ENCODE measurements at regions not wholly inside any gene's neighbourhood (a gene's known extent, or its start where the extent isn't known, plus 50 kb on each side); places are given as distances from the start of the nearest gene placed in this dataset.

DNA sequence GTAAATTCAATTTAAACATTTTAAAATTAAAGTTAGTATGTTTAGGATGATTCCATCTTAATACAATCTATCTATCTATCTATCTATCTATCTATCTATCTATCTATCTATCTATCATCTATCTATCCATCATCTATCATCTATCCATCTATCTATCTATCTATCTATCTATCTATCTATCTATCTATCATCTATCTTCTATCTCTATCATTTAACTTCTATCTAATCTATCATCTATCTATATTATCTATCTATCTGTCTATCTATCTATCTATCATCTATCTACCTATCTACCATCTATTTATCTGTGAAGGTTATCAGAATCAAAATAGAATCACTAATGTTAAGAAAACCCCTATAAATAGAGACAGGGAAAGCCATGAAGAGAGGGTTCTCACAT, 78.3 kb downstream of the RAMP3 start:
- no peak for DNase-seq

DNA sequence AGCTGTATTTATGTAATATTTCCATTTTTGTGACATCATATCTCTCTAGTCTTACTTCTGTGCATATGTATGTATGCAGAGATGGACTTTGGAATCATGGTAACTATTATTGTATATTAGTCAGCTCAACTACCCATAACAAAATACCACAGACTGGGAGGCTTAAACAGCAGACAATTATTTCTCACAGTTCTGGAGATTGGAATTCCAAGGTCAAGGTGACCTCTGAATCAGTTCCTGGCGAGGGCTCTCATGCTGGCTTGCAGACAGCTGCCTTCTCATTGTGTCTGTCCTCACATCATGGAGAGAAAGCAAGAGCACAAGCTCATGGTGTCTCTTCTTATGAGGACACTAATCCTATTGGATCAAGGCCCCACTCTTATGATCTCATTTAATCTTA, 79.1 kb downstream of the RAMP3 start:
- no peak for DNase-seq

DNA sequence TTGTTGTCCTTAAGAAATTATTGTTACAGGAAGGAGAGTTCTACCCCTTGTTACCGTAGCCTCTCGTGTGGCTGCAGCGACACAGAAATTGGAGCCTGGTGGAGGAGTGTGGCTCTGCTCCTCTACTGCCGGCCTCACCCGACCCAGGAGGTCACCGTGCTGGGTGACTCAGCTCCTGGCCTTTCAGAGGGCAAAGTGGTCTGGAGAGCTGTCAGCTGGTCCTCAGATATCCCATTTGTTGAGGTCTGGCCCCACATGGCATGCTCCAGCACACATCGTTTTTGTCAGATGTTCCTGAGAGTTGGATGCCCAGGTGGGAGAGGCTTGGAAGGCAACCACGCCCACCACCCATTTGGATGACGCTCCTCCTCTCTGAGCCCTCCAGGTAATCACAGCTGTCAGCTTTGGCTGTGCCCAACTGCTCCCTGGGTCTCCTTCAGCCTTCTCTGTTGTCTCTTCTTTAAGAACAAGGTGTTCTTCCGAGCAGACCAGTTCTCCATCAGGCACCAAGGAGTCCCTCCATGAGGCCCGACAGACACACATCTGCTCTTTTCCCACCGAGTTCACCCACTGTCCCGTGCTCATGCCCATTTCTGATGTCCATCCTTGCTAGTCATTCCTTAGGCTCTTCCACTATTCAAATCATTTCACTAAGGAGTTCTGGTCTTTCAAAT, 80.3 kb downstream of the RAMP3 start:
- DNase-seq, result peak; percentile 24

DNA sequence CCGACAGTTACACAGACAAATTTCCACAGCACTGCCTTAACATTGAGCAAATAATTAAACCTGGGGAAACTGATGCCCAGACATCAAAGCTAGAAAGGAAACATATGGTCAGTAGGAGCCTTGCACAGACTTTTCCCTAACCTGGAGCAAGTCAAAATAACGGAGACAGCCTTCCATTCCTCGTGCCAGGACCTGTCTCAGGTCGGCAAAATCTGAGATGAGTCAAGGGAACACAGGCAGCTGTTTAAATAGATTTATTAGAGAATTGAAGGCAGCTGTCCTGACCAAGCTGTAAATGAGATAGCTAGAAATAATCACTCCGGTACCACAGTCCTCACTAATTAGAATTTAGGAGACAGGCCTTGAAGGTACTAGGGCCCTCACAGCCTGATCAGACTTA, 81.2 kb downstream of the RAMP3 start:
- no peak for DNase-seq

DNA sequence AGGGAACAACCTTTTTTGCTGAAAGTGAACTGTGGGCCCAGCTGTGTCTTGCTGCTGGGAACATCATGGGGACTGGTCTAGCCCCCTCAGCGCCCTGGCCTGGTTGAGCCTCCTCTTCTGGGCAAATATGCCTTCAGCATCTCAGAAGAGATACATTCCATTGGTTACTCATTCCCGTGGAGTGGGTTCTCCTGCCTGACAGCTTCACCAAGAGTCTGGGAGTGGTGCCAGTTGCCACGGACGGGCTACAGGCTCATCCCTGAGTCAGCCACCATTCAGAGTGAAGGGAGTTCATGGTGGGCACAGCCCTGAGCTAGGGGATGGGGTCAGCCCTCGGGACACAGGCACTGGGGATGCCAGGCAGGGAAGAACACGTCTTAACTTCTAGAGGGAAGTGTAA, 81.9 kb downstream of the RAMP3 start:
- peak; percentile 55 for DNase-seq

DNA sequence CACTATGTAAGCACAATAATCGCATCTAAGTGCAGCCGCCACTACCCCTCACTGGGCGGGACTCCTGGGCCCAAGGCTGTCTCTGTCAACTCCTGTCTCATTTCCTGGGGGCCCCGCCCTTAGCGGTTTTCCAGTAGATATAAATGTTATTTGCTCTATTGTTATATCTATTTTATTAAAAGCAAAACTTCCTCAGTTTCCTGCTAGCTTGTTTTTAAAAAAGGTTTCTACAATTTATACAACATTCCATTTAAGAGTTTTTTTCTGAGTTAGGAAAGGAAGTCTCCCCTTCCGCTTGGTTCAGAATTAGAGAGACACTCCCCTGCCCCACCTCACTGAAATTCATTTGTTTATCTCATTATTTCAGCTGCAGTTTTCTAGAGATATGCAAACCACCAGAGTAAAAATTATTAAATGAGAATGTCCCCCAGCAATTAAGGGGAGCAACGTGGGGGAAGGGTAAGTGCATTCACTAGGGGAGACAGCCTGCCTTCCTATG, 82.7 kb downstream of the RAMP3 start:
- peak; percentile 92 for DNase-seq

DNA sequence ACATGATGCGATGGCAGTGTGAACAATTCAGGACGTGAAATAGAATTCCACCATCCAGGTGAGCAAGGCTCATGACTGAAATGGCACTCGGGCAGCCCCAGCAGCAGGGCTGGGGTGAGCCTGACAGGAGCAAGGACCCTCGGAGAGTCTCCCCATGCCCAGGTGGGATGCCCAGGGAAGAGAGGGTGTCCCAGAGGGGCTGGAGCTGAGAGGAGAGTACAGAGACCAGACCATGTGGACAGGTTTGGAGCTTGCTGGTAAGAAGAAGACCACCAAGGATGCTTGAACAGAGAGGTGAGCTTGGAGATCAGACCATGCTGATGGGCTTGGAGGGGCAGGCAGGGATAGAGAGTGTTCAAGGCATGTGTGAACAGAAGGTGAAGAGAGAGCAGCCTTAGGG, 83.3 kb downstream of the RAMP3 start:
- DNase-seq, result no peak

DNA sequence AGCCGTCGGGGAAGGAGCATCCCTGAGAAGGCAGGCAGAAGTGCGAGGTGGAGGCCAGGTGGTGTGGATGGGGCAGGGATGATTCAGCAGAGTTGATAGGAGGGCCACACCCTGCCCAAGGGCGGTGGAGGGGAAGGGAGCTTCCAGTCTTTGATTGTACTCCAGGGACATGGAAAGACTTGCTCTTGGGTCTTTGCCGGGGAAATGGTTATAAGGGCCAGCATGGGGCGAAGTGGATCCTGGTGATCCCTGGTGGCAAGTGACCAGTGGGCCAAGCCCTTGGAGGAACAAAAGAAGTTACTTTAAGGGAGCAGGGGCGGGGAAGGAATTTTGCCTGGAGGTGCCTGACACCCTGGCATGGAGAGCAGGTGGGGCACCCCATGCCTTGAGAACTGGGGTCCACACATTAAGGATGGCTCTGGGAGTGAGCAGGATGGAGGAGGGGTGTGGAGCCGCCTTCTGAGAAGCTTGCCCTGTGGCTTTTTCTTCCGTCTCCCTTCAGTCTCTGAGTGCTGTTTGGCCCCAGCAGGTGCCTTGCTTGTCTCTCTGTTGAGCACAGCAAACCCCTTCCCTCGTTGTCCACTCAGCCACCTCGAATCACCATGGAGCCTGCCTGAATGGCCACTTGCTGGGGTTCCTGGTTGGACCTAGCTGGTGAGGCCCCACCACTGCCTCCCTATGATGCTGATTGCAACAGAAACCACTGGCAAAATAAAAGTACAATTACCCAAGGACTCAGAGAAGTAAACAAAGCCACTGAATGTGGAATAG, 83.9 kb downstream of the RAMP3 start:
- DNase-seq, result peak; percentile 74

DNA sequence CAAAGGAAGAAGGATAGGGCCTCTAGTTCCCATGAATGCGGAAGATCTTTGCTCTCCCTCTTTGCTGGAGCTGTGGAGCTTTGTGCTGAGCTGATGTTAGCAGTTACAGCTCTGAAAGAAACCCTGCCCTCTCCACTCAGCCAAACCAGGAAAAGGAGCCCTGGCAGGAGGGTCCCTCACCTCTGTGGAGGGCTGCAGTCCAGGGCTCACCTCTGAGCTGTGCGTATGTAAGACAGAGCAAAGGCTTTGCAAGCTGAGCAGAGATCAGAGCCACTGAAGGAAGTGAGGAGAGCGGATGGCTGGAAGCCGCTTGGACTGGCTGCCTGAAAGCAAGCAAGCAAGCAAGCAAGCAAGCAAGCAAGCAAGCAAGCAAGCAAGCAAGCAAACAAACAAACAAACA, 84.7 kb downstream of the RAMP3 start:
- DNase-seq, result no peak

DNA sequence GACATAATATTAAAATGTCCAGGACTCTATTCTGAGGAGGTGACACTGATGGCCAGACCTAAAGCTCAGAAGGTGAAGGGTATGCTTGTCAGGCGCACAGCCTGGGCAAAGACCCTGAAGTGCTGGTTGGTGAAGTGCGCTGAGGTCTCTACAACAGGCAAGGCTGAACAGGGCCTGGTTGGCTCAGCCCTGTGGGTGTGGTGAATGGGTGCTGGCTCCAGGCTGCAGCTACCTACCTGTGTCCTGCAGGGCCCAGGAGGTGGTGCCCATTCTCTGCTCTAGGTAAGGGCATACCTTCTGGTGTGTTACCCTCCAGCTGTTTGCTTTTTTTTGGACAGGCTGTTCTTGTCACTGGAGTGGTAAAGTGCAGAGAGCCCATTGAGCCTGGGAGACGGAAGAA, 85.1 kb downstream of the RAMP3 start:
- peak; percentile 18 for DNase-seq

DNA sequence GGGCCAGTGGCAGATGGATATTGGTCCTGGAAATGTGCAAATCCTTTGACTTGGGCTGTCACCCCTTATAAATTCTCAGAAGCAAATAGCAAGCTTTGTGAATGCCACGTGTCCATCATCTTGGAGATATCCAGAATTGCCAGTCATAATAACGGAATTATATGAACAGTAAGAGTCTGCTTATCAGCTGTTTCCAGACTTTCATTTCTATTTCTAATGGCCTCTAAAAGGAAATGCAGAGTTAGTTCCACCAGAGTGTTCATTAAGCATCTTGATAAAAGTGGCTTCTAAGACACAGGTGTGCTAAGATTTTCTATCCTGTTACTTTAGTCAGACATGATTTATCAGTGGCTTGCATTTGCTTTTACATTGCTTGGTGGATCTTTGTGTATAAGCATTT, 87.4 kb downstream of the RAMP3 start:
- DNase-seq, result peak; percentile 85

DNA sequence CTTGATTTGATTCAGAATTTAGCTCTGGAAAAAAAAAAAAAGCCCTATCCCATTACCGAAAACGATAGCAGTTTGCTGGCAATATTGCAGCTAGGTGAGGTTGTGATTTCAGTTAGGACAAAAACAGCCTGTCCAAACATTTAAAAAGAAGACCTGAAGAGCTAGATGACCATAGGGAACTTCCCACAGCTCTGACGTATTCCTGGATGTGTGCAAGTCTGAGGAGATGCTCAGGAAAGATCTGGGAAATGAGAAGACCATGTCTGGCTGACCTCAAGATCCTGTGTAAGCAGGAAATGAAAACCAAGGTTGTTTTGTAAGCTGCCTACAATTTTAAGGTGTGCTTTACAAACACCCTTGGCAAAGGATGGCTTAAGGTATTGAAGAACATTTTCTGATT, 88.7 kb downstream of the RAMP3 start:
- DNase-seq, result no peak

DNA sequence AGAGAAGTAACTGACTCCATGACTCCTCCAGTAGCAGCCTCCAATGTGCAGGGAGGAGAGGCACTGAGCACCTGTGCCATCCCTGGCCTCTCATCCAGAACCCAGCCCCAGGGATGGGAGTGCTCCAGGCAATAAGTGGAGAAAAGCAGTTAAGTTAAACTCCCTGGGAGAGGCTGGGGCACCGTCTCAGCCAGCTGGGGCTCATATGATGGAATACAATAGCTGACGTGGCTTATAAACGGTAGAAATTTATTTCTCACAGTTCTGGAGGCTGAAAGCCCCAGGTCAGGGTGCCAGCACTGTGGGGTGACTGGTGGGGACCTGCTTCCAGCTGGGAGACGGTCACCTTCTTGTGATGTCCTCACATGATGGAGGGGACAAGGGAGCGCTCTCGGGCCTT, 94.7 kb downstream of the RAMP3 start:
- DNase-seq, result no peak

DNA sequence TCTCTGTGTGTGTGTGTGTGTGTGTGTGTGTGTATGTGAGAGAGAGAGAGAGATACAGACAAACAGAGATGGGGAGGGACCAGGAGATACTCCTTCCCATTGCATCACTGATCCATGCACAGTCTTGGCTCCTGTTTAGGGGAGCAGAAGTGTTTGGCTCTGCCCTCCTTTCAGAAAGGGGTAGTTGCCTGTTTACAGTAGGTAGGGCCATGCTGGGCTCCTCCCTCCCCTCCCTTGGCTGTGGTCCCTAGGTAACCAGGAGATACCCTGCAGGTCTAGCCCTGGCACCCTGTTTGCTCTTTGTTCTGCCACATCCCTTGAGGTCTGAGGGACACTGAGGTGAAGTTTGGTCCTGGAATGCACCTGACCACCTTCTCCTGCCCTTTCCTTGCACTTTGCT, 95.3 kb downstream of the RAMP3 start:
- no peak for DNase-seq

DNA sequence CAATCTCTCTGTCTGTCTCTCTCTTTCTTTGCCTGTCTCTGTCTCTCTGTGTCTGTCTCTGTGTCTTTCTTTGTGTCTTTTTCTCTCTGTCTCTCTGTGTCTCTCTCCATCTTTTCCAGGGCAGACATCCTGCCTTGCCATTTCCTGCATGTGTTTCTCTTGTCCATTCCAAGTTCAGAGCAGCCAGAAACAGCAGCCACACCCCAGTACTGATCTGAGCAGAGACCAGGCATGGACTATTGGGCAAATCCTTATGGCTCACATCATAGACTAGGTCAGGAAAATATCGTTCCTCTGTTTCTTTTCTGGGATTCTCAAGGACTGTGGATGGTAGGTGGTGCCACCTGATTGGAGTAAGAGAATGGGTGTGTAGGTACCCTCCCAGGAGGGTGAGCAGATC, 95.8 kb downstream of the RAMP3 start:
- DNase-seq, result no peak

DNA sequence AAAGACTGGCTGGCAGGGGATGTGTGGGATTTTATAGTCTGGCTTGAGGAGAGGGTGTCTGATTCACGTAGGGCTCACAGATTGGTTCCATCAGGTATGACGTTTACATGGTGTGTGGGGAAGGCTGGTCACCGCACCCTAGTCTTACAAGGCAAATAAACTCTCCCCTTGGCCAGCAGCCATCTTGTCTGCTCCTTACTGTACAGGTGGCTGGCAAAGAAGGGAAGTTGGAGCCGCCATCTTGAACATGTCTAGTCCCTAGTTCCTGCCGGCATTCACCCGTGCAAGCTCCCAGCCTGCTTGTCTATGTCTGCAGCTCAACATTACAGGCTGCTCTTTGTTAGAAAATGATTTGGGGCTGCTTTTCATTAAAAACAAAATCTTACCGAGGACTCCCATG, 97.6 kb downstream of the RAMP3 start:
- no peak for DNase-seq

DNA sequence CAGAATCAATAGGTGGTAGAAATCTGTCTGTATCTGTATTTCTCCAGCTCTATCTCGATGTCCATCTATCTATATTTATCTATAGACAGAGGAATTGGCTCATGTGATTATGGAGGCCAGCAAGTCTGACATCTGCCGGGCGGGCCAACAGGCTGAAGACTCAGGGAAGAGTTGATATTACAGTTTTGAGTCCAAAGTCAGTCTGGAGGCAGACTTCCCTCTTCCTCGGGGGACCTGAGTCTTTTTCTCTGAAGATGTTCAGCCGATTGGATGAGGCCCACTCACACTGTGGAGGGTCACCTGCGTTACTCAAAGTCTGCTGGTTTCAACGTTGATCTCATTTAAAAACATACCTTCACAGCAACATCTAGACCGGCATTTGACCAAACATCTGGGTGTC, 98.7 kb downstream of the RAMP3 start:
- no peak for DNase-seq

DNA sequence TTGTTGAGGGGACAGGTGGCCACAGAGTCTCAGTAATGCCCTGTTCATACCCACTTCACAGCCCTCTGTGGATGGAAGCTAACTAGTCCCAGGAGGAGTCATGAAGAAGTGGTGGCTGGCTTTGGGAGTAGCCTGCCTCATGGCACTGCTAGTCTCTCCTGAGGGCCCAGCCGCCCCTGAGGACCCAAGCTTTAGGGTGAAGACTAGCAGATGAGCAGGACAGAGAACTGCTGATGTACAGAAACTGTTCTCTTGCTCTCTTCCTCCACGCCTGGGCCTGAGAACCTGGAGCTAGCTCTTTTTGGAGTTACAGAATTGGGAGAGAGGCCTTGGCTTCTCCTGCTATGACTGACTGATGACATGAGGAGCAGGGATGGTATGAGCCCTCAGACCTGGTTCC, 99.2 kb downstream of the RAMP3 start:
- DNase-seq, result no peak

DNA sequence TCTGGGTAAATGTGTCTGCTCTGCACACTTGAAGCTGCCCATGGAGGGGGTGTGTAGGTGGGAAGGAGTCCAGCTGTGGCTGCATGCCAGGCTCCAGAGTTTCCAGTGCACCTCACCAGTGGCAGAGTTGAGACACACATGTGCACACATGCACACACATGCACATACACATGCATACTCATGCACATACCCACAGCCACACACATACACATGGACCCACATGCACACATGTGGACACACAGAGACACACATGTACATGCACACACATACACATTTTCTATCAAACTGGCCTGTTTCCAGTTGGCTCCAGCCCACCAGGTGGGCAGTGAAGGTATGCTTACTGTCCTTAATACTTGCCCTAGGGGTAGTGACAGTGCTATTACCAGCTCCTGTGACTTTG, 99.7 kb downstream of the RAMP3 start:
- DNase-seq, result no peak

DNA sequence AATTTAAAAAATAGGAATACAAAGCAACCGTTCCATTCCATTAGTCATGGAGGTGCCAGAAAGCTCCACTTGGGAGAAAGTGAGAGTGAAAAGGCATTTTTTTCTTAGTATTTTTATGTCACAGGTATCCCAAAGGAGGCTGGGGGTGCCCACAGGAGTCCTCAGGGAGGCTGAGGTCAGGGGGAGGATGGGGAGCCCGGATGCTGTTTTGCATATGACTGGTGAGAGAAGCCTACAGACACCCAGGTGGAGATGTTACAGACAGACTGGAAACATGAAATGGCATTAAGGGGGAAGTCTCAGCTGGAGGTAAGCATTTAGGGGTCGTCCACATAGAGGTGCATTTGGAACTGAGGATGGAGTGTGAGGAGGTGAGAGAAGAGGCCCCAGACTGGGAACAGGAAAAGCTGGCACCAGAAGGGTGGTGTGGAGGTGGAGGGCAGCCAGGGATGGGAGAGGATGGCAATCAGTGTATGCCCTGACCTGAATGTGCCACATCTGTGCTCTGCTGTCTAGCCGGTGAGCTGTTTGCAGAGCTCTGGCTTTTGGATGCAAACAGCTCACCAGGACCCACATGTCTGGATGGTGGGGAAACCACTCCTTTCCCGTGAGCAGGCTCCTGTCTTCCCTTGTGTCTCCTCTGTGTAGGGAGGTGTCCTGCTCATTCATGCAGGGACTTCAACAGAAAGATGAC, 101.1 kb downstream of the RAMP3 start:
- no peak for DNase-seq

DNA sequence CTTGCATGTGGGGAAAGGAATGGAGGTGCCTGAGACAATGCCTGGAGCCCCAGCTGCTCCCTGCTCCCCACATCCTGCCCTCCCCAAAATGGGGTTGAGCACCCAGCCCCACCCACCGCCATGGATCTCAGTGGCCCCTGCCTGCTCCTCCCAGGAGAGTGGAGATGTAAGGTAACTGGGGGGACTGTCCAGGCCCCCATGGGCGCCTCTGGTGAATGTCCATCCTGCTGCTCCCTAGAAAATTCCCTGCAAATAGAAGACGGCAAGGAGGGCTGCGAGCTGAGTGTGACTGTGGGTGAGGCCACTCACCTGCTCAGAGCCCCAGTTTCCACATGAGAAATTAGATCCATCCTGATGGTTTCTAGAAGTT, 101.6 kb downstream of the RAMP3 start:
- DNase-seq, result no peak

DNA sequence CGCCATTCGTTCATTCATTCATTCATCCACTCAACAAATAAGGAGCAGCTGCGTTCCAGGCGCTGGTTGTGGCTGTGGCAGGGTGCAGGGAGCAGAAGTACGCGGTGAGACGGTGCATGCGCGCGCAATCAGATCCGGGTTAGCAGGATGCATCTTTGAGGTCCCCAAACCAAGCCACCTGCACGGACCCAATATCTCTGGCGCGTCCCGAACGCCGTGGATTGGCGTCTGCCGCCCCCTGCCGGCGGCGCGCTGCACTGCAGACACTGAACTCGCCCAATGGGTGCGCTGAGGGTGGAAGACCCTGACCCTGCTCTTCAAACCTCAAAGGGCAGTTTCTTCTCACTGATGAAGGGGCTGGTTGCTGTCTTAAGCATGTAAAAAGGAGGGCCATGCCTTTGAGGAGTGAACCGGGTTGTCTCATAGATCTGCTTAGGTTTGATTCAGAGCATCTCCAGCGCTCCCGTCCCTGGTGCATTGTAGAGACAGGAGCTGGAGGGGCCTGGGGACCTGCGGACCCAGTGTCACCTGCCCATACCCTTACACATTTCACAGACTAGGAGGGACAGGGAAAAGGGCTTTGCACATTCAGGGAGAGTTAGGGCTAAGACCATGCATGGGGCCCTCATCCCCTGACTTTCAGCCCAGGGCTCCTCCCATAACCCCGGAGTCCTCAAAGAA, 102.5 kb downstream of the RAMP3 start:
- DNase-seq, result peak; percentile 82

DNA sequence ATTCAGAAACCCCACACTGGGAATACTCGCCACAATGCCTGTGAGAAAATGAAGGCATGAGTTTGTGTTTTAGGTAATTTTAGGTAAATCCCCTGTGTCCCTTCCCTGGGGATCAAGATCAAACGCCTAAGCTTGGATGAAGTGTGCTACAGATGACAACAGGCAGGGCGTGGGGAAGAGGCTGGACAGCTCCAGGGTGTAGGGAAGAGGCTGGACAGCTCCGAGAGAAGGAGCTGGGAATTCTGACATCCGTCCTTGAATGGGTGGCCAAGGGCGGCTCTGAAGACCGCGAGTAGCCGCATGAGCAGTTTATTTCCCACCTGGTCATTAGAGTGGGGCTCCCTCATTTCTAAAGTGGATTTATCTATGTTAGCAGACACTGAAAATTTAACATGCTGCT, 109.7 kb downstream of the RAMP3 start:
- DNase-seq, result no peak

DNA sequence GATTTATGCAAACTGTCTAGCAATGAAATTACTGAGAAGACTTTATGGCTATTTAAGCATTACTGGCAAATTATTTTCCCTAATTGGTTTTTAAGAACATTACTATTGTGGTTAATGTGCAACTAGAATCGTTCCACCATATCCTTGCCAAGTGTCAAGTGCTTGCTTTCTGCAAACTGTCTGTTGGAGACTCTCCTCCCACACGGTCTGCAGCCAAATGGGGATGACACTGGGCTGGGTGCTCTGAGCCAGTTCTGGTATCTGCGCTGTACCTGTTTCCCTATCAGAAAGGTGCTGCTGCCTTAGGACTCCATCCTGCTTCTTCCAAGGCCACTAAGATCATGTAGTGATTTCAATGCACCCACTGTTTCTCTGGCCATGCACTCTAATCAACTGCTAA, 110.4 kb downstream of the RAMP3 start:
- DNase-seq, result no peak

Measured in hematopoietic multipotent progenitor cell treated with erythropoietin and hydrocortisone succinate and interleukin-3 and kit ligand, for 6 days (in vitro differentiated cells).